Esophagus muscularis mucosa (tissue), 4 donors: ENCODE measurements at regions not wholly inside any gene's neighbourhood (a gene's known extent, or its start where the extent isn't known, plus 50 kb on each side); places are given as distances from the start of the nearest gene placed in this dataset.

Experiments
- DNase-seq: peaks from one replicate; pipeline ENCODE4 v3.0.0-alpha.2; 2017; ENCODE audit errors: extremely low spot score
- H3K27ac ChIP-seq, 4 donors: fragments of 200-600 bp; sonication (generic); replicated peaks in 1 of 4; 1 replicate in 3 of 4; 2 replicates in 1 of 4; pipeline ENCODE4 v1.5.1; 2016 to 2019; ENCODE audit warnings: mild to moderate bottlenecking in 1 of 4
- H3K27me3 ChIP-seq, 4 donors: fragments of 200-600 bp; sonication (generic); one replicate each; pipeline versions ENCODE4 v1.5.1 to v1.6.0; 2016 to 2019
- H3K36me3 ChIP-seq, 4 donors: fragments of 200-600 bp; sonication (generic); one replicate each; pipeline ENCODE4 v1.5.1; 2016 to 2019
- H3K4me1 ChIP-seq, 4 donors: fragments of 200-600 bp; sonication (generic); one replicate each; pipeline ENCODE4 v1.5.1; 2016 to 2019
- H3K4me3 ChIP-seq, 4 donors: fragments of 200-600 bp; sonication (generic); 1 replicate in 2 of 4; 2 replicates in 2 of 4; pipeline ENCODE4 v1.5.1; 2016 to 2019; ENCODE audit warnings: mild to moderate bottlenecking in 4 of 4, moderate library complexity in 1 of 4
- H3K9me3 ChIP-seq, 4 donors: fragments of 200-600 bp; sonication (generic); 1 replicate in 3 of 4; 2 replicates in 1 of 4; pipeline ENCODE4 v1.5.1; 2016 to 2019
- CTCF ChIP-seq, 3 experiments: fragments of 200-600 bp in 2 of 3; fragments of 450-650 bp in 1 of 3; sonication (generic) in 2 of 3; IDR thresholded peaks; one replicate each; pipeline ENCODE4 v1.5.1; 2017 to 2019; ENCODE audit warnings: antibody characterized with exemption in 3 of 3, mild to moderate bottlenecking in 2 of 3, moderate library complexity in 1 of 3
- EP300 ChIP-seq: sonication (generic); formaldehyde crosslinking; IDR thresholded peaks from one replicate; pipeline ENCODE4 v1.6.1; 2017; ENCODE audit warnings: antibody characterized with exemption
- POLR2A ChIP-seq: fragments of 450-650 bp; IDR thresholded peaks from one replicate; pipeline ENCODE4 v1.6.1; 2017; ENCODE audit warnings: antibody characterized with exemption, moderate library complexity, mild to moderate bottlenecking, low read depth
- POLR2AphosphoS5 ChIP-seq, 2 donors: sonication (generic); formaldehyde crosslinking; IDR thresholded peaks; one replicate each; pipeline ENCODE4 v1.6.1; 2017; ENCODE audit warnings: antibody characterized with exemption in 2 of 2
- WGBS: methylation state at CpG from one replicate; pipeline ENCODE4 v1.1.5; 2018; 5-methylcytosine and 5-hydroxymethylcytosine counted together
- intact Hi-C: fragments of 100-400 bp; cut with DNase I; formaldehyde crosslinking; loops from one replicate; pipeline ENCODE4 v1.15.1; 2023

DNA sequence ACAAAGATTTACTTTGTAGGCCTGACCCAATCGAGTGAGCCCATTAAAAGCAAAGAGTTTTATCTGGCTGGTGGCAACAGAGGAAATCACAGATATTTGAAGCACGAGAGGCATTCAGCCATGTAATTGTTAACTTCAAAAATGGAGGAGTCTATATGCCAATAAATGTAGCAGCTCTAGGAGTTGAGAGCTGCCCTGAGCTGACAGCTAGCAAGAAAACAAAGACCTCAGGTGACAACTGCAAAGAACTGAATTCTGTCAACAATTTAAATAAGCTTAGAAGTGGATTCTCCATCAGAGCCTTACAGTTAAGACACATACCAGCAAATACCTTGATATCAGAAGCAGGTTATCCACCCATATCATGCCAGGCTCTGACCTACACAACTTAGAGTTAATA, 463.1 kb upstream of the NEGR1 start:
- Histone ChIP-seq H3K27ac (no peak overlapping the region), H3K27me3 (no peaks in the 10 kb centered on the region), H3K4me3 (no peak overlapping the region), H3K9me3 (no peaks in the 10 kb centered on the region), H3K4me1 (no peaks in the 10 kb centered on the region), H3K36me3 (no peaks in the 10 kb centered on the region)
- DNase-seq, result no peak
- TF ChIP-seq EP300, result no peak
- no peak for TF ChIP-seq POLR2AphosphoS5 (IDR thresholded peaks at IDR 0.05)
- no peak for TF ChIP-seq CTCF (IDR thresholded peaks at IDR 0.05)
- no peak for TF ChIP-seq POLR2A
- 79% methylated on average over 2 of the region's 2 CpGs for WGBS
- intact Hi-C loops, result no loop called here

DNA sequence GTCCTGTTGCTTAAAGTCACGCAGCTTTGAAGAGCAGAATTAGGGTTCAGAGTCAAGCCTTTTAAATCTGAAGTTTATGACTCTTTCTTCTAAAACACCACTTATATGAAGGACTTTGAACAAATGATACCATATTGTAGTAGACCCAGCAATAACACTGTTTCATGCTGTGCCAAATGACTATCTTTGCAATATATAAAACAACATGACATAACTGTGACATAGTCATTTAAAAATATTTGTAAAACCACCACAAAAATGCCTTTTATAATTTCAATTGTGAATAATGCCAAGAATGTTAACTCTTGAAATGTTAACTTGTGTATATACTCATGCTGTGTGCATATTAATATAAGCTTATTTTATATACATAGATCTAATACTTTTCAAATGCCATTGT, 452.1 kb upstream of the NEGR1 start:
- intact Hi-C loops, result no loop called here
- peaks cover 0 to 12% (median 0%) of the 10 kb centered on the region in 4 donors for H3K9me3 ChIP-seq
- WGBS, result 100% methylated on average over 1 of the region's 1 CpG
- H3K36me3 ChIP-seq, result no peaks in the 10 kb centered on the region
- TF ChIP-seq POLR2AphosphoS5 (IDR thresholded peaks at IDR 0.05) (no peak), EP300 (no peak), CTCF (IDR thresholded peaks at IDR 0.05) (no peak), POLR2A (no peak)
- no peaks in the 10 kb centered on the region for H3K27me3 ChIP-seq
- no peak for DNase-seq
- no peaks in the 10 kb centered on the region for H3K4me1 ChIP-seq
- H3K27ac ChIP-seq, result no peak overlapping the region
- no peak overlapping the region for H3K4me3 ChIP-seq

- intact Hi-C loops, result no loop called here
- Histone ChIP-seq H3K27me3 (no peaks in the 10 kb centered on the region), H3K27ac (no peak overlapping the region), H3K4me3 (no peak overlapping the region), H3K4me1 (no peaks in the 10 kb centered on the region), H3K36me3 (no peaks in the 10 kb centered on the region), H3K9me3 (peaks cover 0 to 4% (median 0%) of the 10 kb centered on the region in 4 donors)
- TF ChIP-seq CTCF (IDR thresholded peaks at IDR 0.05), result no peak
- no peak for TF ChIP-seq POLR2A
- WGBS, result 87% methylated on average over 9 of the region's 17 CpGs
- no peak for DNase-seq
These were observed 442.9 kb upstream of the NEGR1 start for GRCh38 chr1:72724951-72725861.

GRCh38 chr1:72705921-72706320, 423.6 kb upstream of the NEGR1 start:
- Histone ChIP-seq H3K27ac (no peak overlapping the region), H3K9me3 (no peaks in the 10 kb centered on the region), H3K4me1 (no peaks in the 10 kb centered on the region), H3K4me3 (no peak overlapping the region), H3K27me3 (no peaks in the 10 kb centered on the region), H3K36me3 (no peaks in the 10 kb centered on the region)
- no peak for TF ChIP-seq CTCF (IDR thresholded peaks at IDR 0.05)
- no peak for TF ChIP-seq EP300
- no peak for TF ChIP-seq POLR2A
- no peak for TF ChIP-seq POLR2AphosphoS5 (IDR thresholded peaks at IDR 0.05)
- WGBS, result 91% methylated on average over 5 of the region's 5 CpGs
- intact Hi-C loops, result no loop called here
- DNase-seq, result no peak
